NT2/D1 (cell line): ENCODE measurements at regions not wholly inside any gene's neighbourhood (a gene's known extent, or its start where the extent isn't known, plus 50 kb on each side); places are given as distances from the start of the nearest gene placed in this dataset.
"Not testable (repeated sequence)": the region's sequence is repeated elsewhere in the genome, so short reads cannot be mapped to it uniquely, and the experiment has no call there.

Experiments used
- DNase-seq: peaks from one replicate; pipeline ENCODE4 v3.0.0-alpha.2; 2011; ENCODE audit warnings: low read depth, low spot score
- H3K27me3 ChIP-seq: 2 replicates; pipeline ENCODE4 v1.6.0; 2011; ENCODE audit warnings: mild to moderate bottlenecking; ENCODE audit not compliant: insufficient read length, insufficient read depth
- H3K36me3 ChIP-seq: 2 replicates; pipeline ENCODE4 v1.6.1; 2011; ENCODE audit warnings: mild to moderate bottlenecking, low read length, mixed read lengths; ENCODE audit not compliant: insufficient read depth, insufficient read length
- H3K4me1 ChIP-seq: 2 replicates; pipeline ENCODE4 v1.5.1; 2011; ENCODE audit not compliant: insufficient read depth, insufficient read length
- H3K4me3 ChIP-seq: 2 replicates; pipeline ENCODE4 v1.5.1; 2011; ENCODE audit warnings: low read depth; ENCODE audit not compliant: insufficient read length
- H3K9ac ChIP-seq: 2 replicates; pipeline ENCODE4 v1.6.0; 2011; ENCODE audit warnings: low read depth; ENCODE audit not compliant: insufficient read length
- H3K9me3 ChIP-seq: 2 replicates; pipeline ENCODE4 v1.5.1; 2011; ENCODE audit warnings: mild to moderate bottlenecking, low read length; ENCODE audit not compliant: insufficient read depth
- SUZ12 ChIP-seq: IDR thresholded peaks from 2 replicates; pipeline ENCODE4 v1.6.1; 2011; ENCODE audit not compliant: insufficient read length, insufficient read depth; ENCODE audit errors: extremely low read depth
- YY1 ChIP-seq: IDR thresholded peaks from 2 replicates; pipeline ENCODE4 v1.6.1; 2011; ENCODE audit not compliant: insufficient read length, insufficient read depth
- ZNF274 ChIP-seq: IDR thresholded peaks from 2 replicates; pipeline ENCODE4 v1.6.1; 2011; ENCODE audit warnings: mild to moderate bottlenecking, low read depth, low read length

DNA sequence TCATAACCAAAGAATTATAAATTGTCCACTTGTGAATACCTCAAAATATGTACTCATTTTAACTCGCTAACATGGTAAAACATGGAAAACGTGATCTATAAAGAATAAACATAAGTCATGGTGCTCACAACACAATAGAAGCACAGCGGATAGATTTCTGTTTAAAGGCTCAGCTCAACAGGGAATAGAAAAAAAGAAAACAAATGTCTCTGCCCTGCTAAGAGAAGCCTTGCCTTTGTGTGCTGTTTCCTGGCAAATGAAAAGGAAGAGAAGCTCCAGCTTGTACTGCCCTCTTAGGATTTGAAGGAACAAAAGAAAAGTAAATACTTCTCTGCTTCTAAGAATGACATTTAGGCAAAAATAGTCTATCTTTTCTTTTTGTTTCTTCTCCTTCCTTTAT, 121.0 kb upstream of the KRR1 start:
- no peak for TF ChIP-seq YY1
- TF ChIP-seq ZNF274 = no peak
- no peak for TF ChIP-seq SUZ12
- peaks cover 3% of the 10 kb centered on the region for H3K4me1 ChIP-seq
- no peak overlapping the region for H3K9ac ChIP-seq
- no peaks in the 10 kb centered on the region for H3K27me3 ChIP-seq
- H3K4me3 ChIP-seq = no peak overlapping the region
- no peaks in the 10 kb centered on the region for H3K36me3 ChIP-seq
- DNase-seq = no peak
- H3K9me3 ChIP-seq = peaks cover 8% of the 10 kb centered on the region; the same call in 1 of the 2 replicates

DNA sequence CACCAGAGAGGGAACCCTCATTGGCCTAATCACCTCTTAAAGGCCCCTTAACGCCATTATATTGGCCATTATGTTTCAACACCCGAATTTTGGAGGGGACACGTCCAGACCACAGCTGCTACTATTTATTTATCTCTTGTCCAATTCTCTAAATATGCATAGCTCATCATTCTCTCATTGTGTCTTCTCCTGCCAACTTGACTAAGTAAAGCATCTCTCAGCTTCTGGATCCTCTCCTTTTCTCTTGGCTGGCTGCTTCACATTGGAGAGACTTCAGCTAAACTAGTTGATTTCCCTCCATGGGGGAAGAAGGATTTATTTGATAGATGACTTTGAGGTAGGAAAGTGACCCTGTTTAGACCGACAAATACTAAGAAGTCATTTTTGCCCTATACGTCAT, 120.4 kb upstream of the KRR1 start:
- peaks cover 3% of the 10 kb centered on the region for H3K4me1 ChIP-seq
- H3K9me3 ChIP-seq = peaks cover 8% of the 10 kb centered on the region; the same call in 1 of the 2 replicates
- TF ChIP-seq YY1 (no peak), SUZ12 (no peak), ZNF274 (no peak)
- H3K27me3 ChIP-seq = no peaks in the 10 kb centered on the region
- no peak for DNase-seq
- H3K9ac ChIP-seq = no peak overlapping the region
- no peaks in the 10 kb centered on the region for H3K36me3 ChIP-seq
- H3K4me3 ChIP-seq = no peak overlapping the region

DNA sequence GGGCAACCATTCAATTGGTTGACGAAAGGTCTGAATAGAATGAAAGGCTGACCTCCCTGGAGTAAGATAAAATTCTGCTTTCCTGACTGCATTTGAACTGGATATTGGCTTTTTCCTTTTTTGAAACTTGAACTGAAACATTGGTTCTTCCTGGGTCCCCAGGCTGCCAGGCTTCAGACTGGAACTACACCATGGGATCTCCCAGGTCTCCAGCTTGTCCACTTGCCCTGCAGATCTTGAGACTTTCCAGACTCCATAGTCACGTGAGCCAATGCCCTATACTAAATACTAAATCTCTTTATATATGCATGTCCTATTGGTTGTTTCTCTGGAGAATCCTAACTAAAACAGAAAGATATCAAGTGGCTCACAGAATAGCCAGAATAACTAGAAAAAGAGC, 118.7 kb upstream of the KRR1 start:
- Histone ChIP-seq H3K4me1 (no peaks in the 10 kb centered on the region), H3K9ac (no peak overlapping the region), H3K27me3 (no peaks in the 10 kb centered on the region), H3K4me3 (no peak overlapping the region), H3K9me3 (peaks cover 8% of the 10 kb centered on the region; the same call in 1 of the 2 replicates), H3K36me3 (no peaks in the 10 kb centered on the region)
- TF ChIP-seq ZNF274 = no peak
- TF ChIP-seq SUZ12 = no peak
- TF ChIP-seq YY1 = no peak
- DNase-seq = no peak

GRCh38 chr12:75628916-75629315, 117.5 kb upstream of the KRR1 start:
- TF ChIP-seq SUZ12 = no peak
- no peak for TF ChIP-seq ZNF274
- TF ChIP-seq YY1 = no peak
- no peak overlapping the region for H3K4me3 ChIP-seq
- H3K9ac ChIP-seq = no peak overlapping the region

DNA sequence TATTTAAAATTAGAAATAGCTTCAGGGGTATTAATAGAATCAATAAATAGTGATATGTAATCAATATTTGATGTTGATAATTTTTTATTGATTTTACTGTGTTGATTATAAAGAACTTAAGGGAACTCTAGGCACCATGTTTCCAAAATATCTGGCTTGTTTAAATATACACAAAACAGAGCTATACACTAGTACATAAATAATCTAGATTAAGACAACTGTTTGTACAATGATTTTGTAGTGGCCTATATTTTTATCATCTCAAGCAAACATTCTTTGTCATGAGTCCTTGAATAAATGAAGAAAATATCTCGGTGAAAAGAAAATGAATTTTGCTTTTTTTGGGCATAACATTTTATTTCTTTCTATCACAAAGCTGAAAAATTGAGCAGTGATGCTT, 117.1 kb upstream of the KRR1 start:
- no peaks in the 10 kb centered on the region for H3K27me3 ChIP-seq
- H3K4me3 ChIP-seq = no peak overlapping the region
- no peak overlapping the region for H3K9ac ChIP-seq
- DNase-seq = no peak
- no peaks in the 10 kb centered on the region for H3K36me3 ChIP-seq
- TF ChIP-seq YY1 (no peak), SUZ12 (no peak), ZNF274 (no peak)
- peaks cover 8% of the 10 kb centered on the region; the same call in 1 of the 2 replicates for H3K9me3 ChIP-seq
- H3K4me1 ChIP-seq = no peaks in the 10 kb centered on the region

More at GRCh38 chr12:75628916-75629315, 117.5 kb upstream of the KRR1 start:
- Histone ChIP-seq H3K27me3 (no peaks in the 10 kb centered on the region), H3K36me3 (no peaks in the 10 kb centered on the region), H3K4me1 (no peaks in the 10 kb centered on the region), H3K9me3 (peaks cover 8% of the 10 kb centered on the region; the same call in 1 of the 2 replicates)
- DNase-seq = no peak

GRCh38 chr12:75623631-75624154, 112.3 kb upstream of the KRR1 start:
- H3K36me3 ChIP-seq = no peaks in the 10 kb centered on the region
- TF ChIP-seq ZNF274 = no peak
- TF ChIP-seq SUZ12 = no peak
- TF ChIP-seq YY1 = no peak
- no peak overlapping the region for H3K9ac ChIP-seq
- H3K27me3 ChIP-seq = no peaks in the 10 kb centered on the region
- H3K4me1 ChIP-seq = no peaks in the 10 kb centered on the region
- H3K4me3 ChIP-seq = no peak overlapping the region
- no peak for DNase-seq
- H3K9me3 ChIP-seq = peaks cover 5% of the 10 kb centered on the region; the same call in 1 of the 2 replicates

- H3K9ac ChIP-seq = no peak overlapping the region
- no peak for DNase-seq
Measured at GRCh38 chr12:75622492-75622891, 111.1 kb upstream of the KRR1 start.

GRCh38 chr12:75614396-75614795, 103.0 kb upstream of the KRR1 start:
- H3K27me3 ChIP-seq, H3K36me3 ChIP-seq, H3K9ac ChIP-seq, H3K4me1 ChIP-seq, H3K9me3 ChIP-seq, DNase-seq, H3K4me3 ChIP-seq: not testable (repeated sequence)

More at GRCh38 chr12:75622492-75622891, 111.1 kb upstream of the KRR1 start:
- TF ChIP-seq YY1 (no peak), SUZ12 (no peak), ZNF274 (no peak)
- H3K4me1 ChIP-seq = no peaks in the 10 kb centered on the region
- peaks cover 5% of the 10 kb centered on the region; the same call in 1 of the 2 replicates for H3K9me3 ChIP-seq
- no peaks in the 10 kb centered on the region for H3K36me3 ChIP-seq
- no peaks in the 10 kb centered on the region for H3K27me3 ChIP-seq
- no peak overlapping the region for H3K4me3 ChIP-seq
